H1 (cell line): ENCODE measurements at regions not wholly inside any gene's neighbourhood (a gene's known extent, or its start where the extent isn't known, plus 50 kb on each side); places are given as distances from the start of the nearest gene placed in this dataset.

Experiments
- CTCF ChIA-PET: fragments of 300-600 bp; sonication (Branson Sonifier 250); formaldehyde crosslinking; loops from one replicate; lab custom pipeline; 2021; ENCODE audit not compliant: partially characterized antibody; lab: Charles Lee
- POLR2A ChIA-PET: fragments of 300-600 bp; sonication (Branson Sonifier 250); formaldehyde crosslinking; loops from one replicate; lab custom pipeline; 2021; ENCODE audit warnings: inconsistent platforms; ENCODE audit not compliant: partially characterized antibody; lab: Charles Lee
- DNase-seq, 2 experiments: peaks; one replicate each; pipeline versions ENCODE4 v3.0.0 to v3.0.0-alpha.2; 2010 to 2022; ENCODE audit warnings: low spot score in 2 of 2, low read depth in 1 of 2, mixed read lengths in 1 of 2
- FAIRE-seq: peaks from 2 replicates; lab custom pipeline; 2011; peaks lifted over from hg19 to GRCh38; lab: Jason Lieb, UNC
- H2AFZ ChIP-seq: 2 replicates; pipeline ENCODE4 v1.8.1; 2012; ENCODE audit warnings: low read length, inconsistent platforms
- H2AK5ac ChIP-seq: 2 replicates; pipeline ENCODE4 v1.6.1; 2013; ENCODE audit warnings: low read depth, low read length
- H2BK120ac ChIP-seq: replicated peaks from 2 replicates; pipeline ENCODE3; 2013; ENCODE audit warnings: low read depth, low read length, inconsistent platforms
- H2BK12ac ChIP-seq: 2 replicates; pipeline ENCODE4 v1.6.1; 2013; ENCODE audit warnings: low read depth, low read length
- H2BK15ac ChIP-seq: 2 replicates; pipeline ENCODE4 v1.6.1; 2013; ENCODE audit warnings: low read length
- H2BK20ac ChIP-seq: 2 replicates; pipeline ENCODE4 v1.6.1; 2013; ENCODE audit warnings: low read length
- H2BK5ac ChIP-seq: 2 replicates; pipeline ENCODE4 v1.6.1; 2013; ENCODE audit warnings: low read depth, low read length
- H3K14ac ChIP-seq: 2 replicates; pipeline ENCODE4 v1.6.1; 2013; ENCODE audit warnings: inconsistent platforms; ENCODE audit not compliant: insufficient read length
- H3K18ac ChIP-seq: 2 replicates; pipeline ENCODE4 v1.6.1; 2013; ENCODE audit warnings: low read length; ENCODE audit errors: extremely low read depth
- H3K23ac ChIP-seq: 2 replicates; pipeline ENCODE4 v1.6.1; 2013; ENCODE audit warnings: inconsistent platforms; ENCODE audit not compliant: insufficient read length
- H3K23me2 ChIP-seq: 2 replicates; pipeline ENCODE4 v1.6.1; 2013; ENCODE audit warnings: low read depth, low read length
- H3K27ac ChIP-seq: 2 replicates; pipeline ENCODE4 v1.6.1; 2011; ENCODE audit warnings: low read depth, low read length, inconsistent platforms
- H3K27me3 ChIP-seq, 4 experiments: replicated peaks in 1 of 4; 1 replicate in 1 of 4; 2 replicates in 3 of 4; pipeline versions ENCODE4 v1.6.1 to v1.8.1; 2011 to 2013; ENCODE audit warnings: low read length in 3 of 4, mild to moderate bottlenecking in 3 of 4, inconsistent platforms in 2 of 4, mixed read lengths in 2 of 4, moderate library complexity in 1 of 4; ENCODE audit not compliant: control insufficient read depth in 3 of 4, insufficient read depth in 3 of 4; ENCODE audit errors: extremely low read depth in 1 of 4
- H3K36me3 ChIP-seq, 4 experiments: 2 replicates each; pipeline versions ENCODE4 v1.6.1 to v1.8.1; 2011 to 2013; ENCODE audit warnings: mild to moderate bottlenecking in 4 of 4, low read length in 3 of 4, moderate library complexity in 2 of 4, control low read depth in 1 of 4, inconsistent platforms in 1 of 4; ENCODE audit not compliant: insufficient read depth in 4 of 4, control insufficient read depth in 2 of 4
- H3K4ac ChIP-seq: replicated peaks from 2 replicates; pipeline ENCODE3; 2013; ENCODE audit warnings: low read length, low read depth, mixed read lengths, inconsistent platforms; ENCODE audit not compliant: insufficient read length
- H3K4me1 ChIP-seq, 4 experiments: replicated peaks in 1 of 4; 1 replicate in 1 of 4; 2 replicates in 3 of 4; pipeline versions ENCODE4 v1.6.1 to v1.8.1; 2011 to 2013; ENCODE audit warnings: low read length in 3 of 4, inconsistent platforms in 2 of 4, mixed read lengths in 1 of 4; ENCODE audit not compliant: insufficient read depth in 4 of 4, control insufficient read depth in 3 of 4
- H3K4me2 ChIP-seq, 2 experiments: 2 replicates each; pipeline versions ENCODE4 v1.6.1 to v1.8.1; 2011 to 2013; ENCODE audit warnings: low read depth in 2 of 2, low read length in 2 of 2, control low read depth in 1 of 2, inconsistent platforms in 1 of 2, mild to moderate bottlenecking in 1 of 2; ENCODE audit not compliant: insufficient read depth in 1 of 2
- H3K4me3 ChIP-seq, 4 experiments: fragments of 200-600, 300-600 bp in 1 of 4; sonication (generic), shearing (Covaris generic), sonication (Bioruptor Twin) in 1 of 4; 2 replicates each; pipeline versions ENCODE4 v1.5.1 to v1.8.1; 2011 to 2016; ENCODE audit warnings: low read length in 4 of 4, low read depth in 3 of 4, control low read depth in 2 of 4, inconsistent platforms in 2 of 4, mild to moderate bottlenecking in 2 of 4, mixed read lengths in 1 of 4, moderate library complexity in 1 of 4; ENCODE audit not compliant: insufficient read depth in 2 of 4; ENCODE audit errors: extremely low read depth in 1 of 4
- H3K56ac ChIP-seq: replicated peaks from 2 replicates; pipeline ENCODE3; 2013; ENCODE audit warnings: low read depth, mild to moderate bottlenecking, mixed read lengths, low read length, inconsistent platforms; ENCODE audit not compliant: insufficient read length
- H3K79me1 ChIP-seq: 2 replicates; pipeline ENCODE4 v1.6.1; 2013; ENCODE audit warnings: low read depth, low read length, control low read depth
- H3K79me2 ChIP-seq, 2 experiments: 2 replicates each; pipeline versions ENCODE4 v1.6.1 to v1.8.1; 2012 to 2013; ENCODE audit warnings: low read length in 2 of 2, mild to moderate bottlenecking in 2 of 2, inconsistent platforms in 1 of 2; ENCODE audit not compliant: insufficient read depth in 2 of 2, control insufficient read depth in 1 of 2
- H3K9ac ChIP-seq, 4 experiments: replicated peaks in 1 of 4; 1 replicate in 1 of 4; 2 replicates in 3 of 4; pipeline versions ENCODE4 v1.6.1 to v1.8.1; 2011 to 2013; ENCODE audit warnings: low read depth in 3 of 4, low read length in 3 of 4, control low read depth in 2 of 4, mild to moderate bottlenecking in 2 of 4, moderate library complexity in 2 of 4, inconsistent platforms in 1 of 4; ENCODE audit errors: extremely low read depth in 1 of 4
- H3K9me3 ChIP-seq, 2 experiments: 2 replicates each; pipeline versions ENCODE4 v1.6.1 to v1.8.1; 2012 to 2013; ENCODE audit warnings: mild to moderate bottlenecking in 2 of 2, moderate library complexity in 2 of 2, control low read depth in 1 of 2, inconsistent platforms in 1 of 2, low read depth in 1 of 2, low read length in 1 of 2, mixed read lengths in 1 of 2; ENCODE audit not compliant: insufficient read depth in 2 of 2
- H4K20me1 ChIP-seq, 2 experiments: replicated peaks in 1 of 2; 2 replicates each; pipeline versions ENCODE3 to v1.8.1; 2011 to 2013; ENCODE audit warnings: inconsistent platforms in 2 of 2, low read length in 2 of 2, mild to moderate bottlenecking in 1 of 2; ENCODE audit not compliant: insufficient read depth in 2 of 2, control insufficient read depth in 1 of 2
- H4K5ac ChIP-seq: 2 replicates; pipeline ENCODE4 v1.6.1; 2013; ENCODE audit warnings: low read length, low read depth, mixed read lengths, inconsistent platforms; ENCODE audit not compliant: insufficient read length
- H4K8ac ChIP-seq: 2 replicates; pipeline ENCODE4 v1.8.0; 2013; ENCODE audit warnings: mild to moderate bottlenecking, moderate library complexity, low read length, inconsistent platforms; ENCODE audit not compliant: insufficient read depth; ENCODE audit errors: extremely low read depth
- H4K91ac ChIP-seq: replicated peaks from 2 replicates; pipeline ENCODE3; 2013; ENCODE audit warnings: low read length, mixed read lengths, inconsistent platforms; ENCODE audit not compliant: insufficient read length
- JUND ChIP-seq: IDR thresholded peaks from 2 replicates; pipeline ENCODE4 v1.6.1; 2011; ENCODE audit warnings: mild to moderate bottlenecking, improper control_type of control experiment, low read length
- WGBS, 2 experiments: shearing (Covaris generic) in 1 of 2; methylation state at CpG; one replicate each; pipeline versions ENCODE4 v1.1.6 to v1.1.7; 2013 to 2015; ENCODE audit warnings: low lambda C conversion rate in 2 of 2, mixed read lengths in 2 of 2, inconsistent platforms in 1 of 2, low coverage in 1 of 2, missing lambda C conversion rate in 1 of 2; ENCODE audit not compliant: insufficient replicate concordance in 2 of 2, insufficient coverage in 1 of 2, insufficient read length in 1 of 2; ENCODE audit errors: extremely low coverage in 1 of 2, missing lambda C conversion rate in 1 of 2; 5-methylcytosine and 5-hydroxymethylcytosine counted together

GRCh38 chr1:67931198-67931597 lies 97.9 kb upstream of the GNG12 start:
- H3K23me2 ChIP-seq = no peaks in the 10 kb centered on the region
- no peaks in the 10 kb centered on the region for H3K36me3 ChIP-seq
- no peak overlapping the region for H3K18ac ChIP-seq
- 86% methylated on average over 3 of the region's 3 CpGs; no CpG with 5 or more reads in 1 of the 2 experiments for WGBS, 2 experiments
- H4K5ac ChIP-seq = no peak overlapping the region
- no peak overlapping the region for H4K91ac ChIP-seq
- no peak overlapping the region for H3K56ac ChIP-seq
- no peak overlapping the region for H2BK20ac ChIP-seq
- H3K79me2 ChIP-seq = no peaks in the 10 kb centered on the region
- H3K14ac ChIP-seq = no peak overlapping the region
- TF ChIP-seq JUND = no peak
- POLR2A ChIA-PET = no interaction called here
- H3K27me3 ChIP-seq = no peaks in the 10 kb centered on the region
- no peak overlapping the region for H2BK15ac ChIP-seq
- no peaks in the 10 kb centered on the region for H3K4me1 ChIP-seq
- H4K20me1 ChIP-seq = no peaks in the 10 kb centered on the region
- H2BK12ac ChIP-seq = no peak overlapping the region
- H2AK5ac ChIP-seq = no peak overlapping the region
- H3K4me3 ChIP-seq = no peak overlapping the region
- H2AFZ ChIP-seq = no peak overlapping the region
- H3K23ac ChIP-seq = no peak overlapping the region
- H3K79me1 ChIP-seq = no peaks in the 10 kb centered on the region
- no peak overlapping the region for H3K27ac ChIP-seq
- no peak overlapping the region for H2BK120ac ChIP-seq
- H3K4ac ChIP-seq = no peak overlapping the region
- DNase-seq = no peak
- CTCF ChIA-PET = interaction anchor here (1.2 kb wide), 1 partner anchor 14 kb away, joined by 4 read pairs; no protein-coding TSS in a partner anchor
- no peak overlapping the region for H3K9ac ChIP-seq
- no peak overlapping the region for H3K4me2 ChIP-seq
- no peak overlapping the region for H2BK5ac ChIP-seq
- no peak for FAIRE-seq
- no peak overlapping the region for H4K8ac ChIP-seq
- no peaks in the 10 kb centered on the region for H3K9me3 ChIP-seq
